ENCODE measurements at regions not wholly inside any gene's neighbourhood (a gene's known extent, or its start where the extent isn't known, plus 50 kb on each side); places are given as distances from the start of the nearest gene placed in this dataset.

- Histone ChIP-seq H3K4me3 (ENCODE audit: low read depth, low read length) (no peak overlapping the region), H3K27ac (ENCODE audit: extremely low read depth, low read depth, low read length) (no peak overlapping the region), H3K9me3 (ENCODE audit: control insufficient read depth, insufficient read depth, low read depth, low read length) (no peaks in the 10 kb centered on the region), H3K36me3 (ENCODE audit: control insufficient read depth in 2 of 2, insufficient read depth in 1 of 2, low read length in 2 of 2) (no peaks in the 10 kb centered on the region), H3K4me1 (ENCODE audit: control insufficient read depth, insufficient read depth, low read length) (no peaks in the 10 kb centered on the region)
- ChIA-PET CTCF (no interaction called here), POLR2A (no interaction called here)
- TF ChIP-seq ZNF626 (tag by site-specific recombination; IDR thresholded peaks at IDR 0.05) (no peak), ZNF362 (tag by site-specific recombination; IDR thresholded peaks at IDR 0.05) (no peak), EGR2 (tag by site-specific recombination; IDR thresholded peaks at IDR 0.05; ENCODE audit: low read depth) (no peak), ZNF701 (tag by site-specific recombination; IDR thresholded peaks at IDR 0.05) (no peak), ZNF132 (tag by site-specific recombination; IDR thresholded peaks at IDR 0.05; ENCODE audit: borderline replicate concordance) (no peak), ZNF792 (tag by site-specific recombination; IDR thresholded peaks at IDR 0.05) (no peak), ZNF157 (tag by site-specific recombination; IDR thresholded peaks at IDR 0.05) (no peak), BCL6B (tag by site-specific recombination; IDR thresholded peaks at IDR 0.05) (no peak), ZBTB20 (tag by site-specific recombination; IDR thresholded peaks at IDR 0.05) (no peak), ZFP69B (tag by site-specific recombination; IDR thresholded peaks at IDR 0.05) (no peak), ZNF138 (tag by site-specific recombination; IDR thresholded peaks at IDR 0.05; ENCODE audit: borderline replicate concordance) (no peak), ZSCAN5A (tag by site-specific recombination; IDR thresholded peaks at IDR 0.05) (no peak), ZNF624 (tag by site-specific recombination; IDR thresholded peaks at IDR 0.05) (no peak)
Observed at GRCh38 chr13:55214841-55215345, 1925.8 kb upstream of the PRR20A start.

GRCh38 chr13:55219538-55219937, 1921.2 kb upstream of the PRR20A start:
- H3K4me3 ChIP-seq (ENCODE audit: low read depth, low read length), result no peak overlapping the region
- ChIA-PET POLR2A (no interaction called here), CTCF (no interaction called here)
- H3K36me3 ChIP-seq (ENCODE audit: control insufficient read depth in 2 of 2, insufficient read depth in 1 of 2, low read length in 2 of 2), result no peaks in the 10 kb centered on the region
- no peak overlapping the region for H3K27ac ChIP-seq (ENCODE audit: extremely low read depth, low read depth, low read length)
- H3K9me3 ChIP-seq (ENCODE audit: control insufficient read depth, insufficient read depth, low read depth, low read length), result no peaks in the 10 kb centered on the region
- no peaks in the 10 kb centered on the region for H3K4me1 ChIP-seq (ENCODE audit: control insufficient read depth, insufficient read depth, low read length)
- TF ChIP-seq GLI4 (tag by site-specific recombination; IDR thresholded peaks at IDR 0.05) (no peak), ZNF155 (tag by site-specific recombination; IDR thresholded peaks at IDR 0.05) (no peak), SCRT1 (tag by site-specific recombination; IDR thresholded peaks at IDR 0.05; ENCODE audit: borderline replicate concordance) (no peak), ZNF274 (IDR thresholded peaks at IDR 0.05; ENCODE audit: low read length) (no peak), ZNF274 (tag by site-specific recombination; IDR thresholded peaks at IDR 0.05; ENCODE audit: borderline replicate concordance) (no peak), REST (tag by site-specific recombination; IDR thresholded peaks at IDR 0.05) (no peak), ZEB2 (tag by site-specific recombination; IDR thresholded peaks at IDR 0.05) (no peak), ZNF169 (tag by site-specific recombination; IDR thresholded peaks at IDR 0.05) (no peak), ZSCAN18 (tag by site-specific recombination; IDR thresholded peaks at IDR 0.05) (no peak), AEBP2 (tag by site-specific recombination; IDR thresholded peaks at IDR 0.05; ENCODE audit: borderline replicate concordance) (no peak), ZNF426 (tag by site-specific recombination; IDR thresholded peaks at IDR 0.05) (no peak), KLF17 (tag by site-specific recombination; IDR thresholded peaks at IDR 0.05) (no peak)
